RWPE1 (cell line): ENCODE measurements at regions not wholly inside any gene's neighbourhood (a gene's known extent, or its start where the extent isn't known, plus 50 kb on each side); places are given as distances from the start of the nearest gene placed in this dataset.

Experiments
- CTCF ChIA-PET: fragments of 350-600 bp; sonication (Branson Sonifier 250); formaldehyde crosslinking; extraction: SDS; loops from one replicate; lab custom pipeline; 2021; lab: Yijun Ruan, JAX
- POLR2A ChIA-PET: fragments of 400-600 bp; formaldehyde crosslinking; extraction: SDS; loops from one replicate; lab custom pipeline; 2020; ENCODE audit warnings: antibody characterized with exemption; ENCODE audit not compliant: low non-redundant PET; lab: Yijun Ruan, JAX
- DNase-seq: peaks from one replicate; pipeline ENCODE4 v3.0.0; 2012; ENCODE audit warnings: low spot score
- H3K27ac ChIP-seq: fragments of 450-650 bp; 2 replicates; pipeline ENCODE4 v1.5.1; 2017
- TF ChIP-seq, protein P1 (sequence below): fragments of 450-650 bp; conservative IDR thresholded peaks from 2 replicates; pipeline ENCODE4 v1.5.1; 2017; ENCODE audit warnings: low read depth, mild to moderate bottlenecking

DNA sequence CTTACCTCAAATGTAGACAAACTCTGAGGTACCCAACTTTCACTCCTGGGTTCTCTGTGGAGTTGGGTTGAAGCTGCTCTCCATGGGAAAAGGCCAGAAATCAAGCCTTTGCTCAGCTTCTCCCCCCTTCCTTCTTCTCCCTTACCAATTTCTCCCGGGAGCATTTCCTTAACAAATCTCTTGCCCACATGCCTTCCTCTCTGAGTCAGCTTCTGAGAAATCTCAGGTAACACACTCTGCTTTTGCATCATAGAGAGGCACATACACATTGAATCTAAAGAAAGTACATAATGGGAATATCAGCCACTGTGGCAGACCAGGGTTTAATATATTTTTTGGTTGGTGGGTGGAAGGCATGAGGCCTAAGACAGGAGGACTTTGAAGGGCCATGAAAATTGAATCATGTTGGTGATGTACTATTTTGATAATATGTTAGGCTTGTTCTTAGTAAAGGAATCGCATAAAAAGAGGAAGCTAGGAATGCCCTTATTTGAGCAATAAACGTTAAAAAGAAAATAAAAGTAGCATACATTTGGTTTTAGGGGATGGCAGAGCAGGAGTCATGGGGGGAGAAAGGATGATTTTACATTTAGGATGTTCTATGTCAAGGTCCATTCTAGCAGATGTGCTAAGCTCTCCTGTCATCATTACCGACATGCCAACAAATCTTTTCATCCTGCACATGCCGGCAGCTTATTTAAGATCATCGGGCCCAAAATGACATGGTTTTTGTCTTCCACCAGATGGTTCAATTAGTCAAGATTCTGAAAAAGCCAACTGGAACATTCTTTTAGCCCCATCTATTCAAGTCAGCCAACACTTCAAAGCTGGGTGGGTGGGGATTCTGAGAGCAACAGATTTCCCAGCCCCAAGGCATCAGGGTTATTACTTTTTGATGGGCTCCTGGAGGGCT is 199.5 kb upstream of the CLINT1 start:
- CTCF ChIA-PET: interaction anchor here (0.6 kb wide), 2 partner anchors 17 to 418 kb away, joined by 3 read pairs; no protein-coding TSS in a partner anchor
- POLR2A ChIA-PET: no interaction called here
- TF ChIP-seq, protein P1, sequence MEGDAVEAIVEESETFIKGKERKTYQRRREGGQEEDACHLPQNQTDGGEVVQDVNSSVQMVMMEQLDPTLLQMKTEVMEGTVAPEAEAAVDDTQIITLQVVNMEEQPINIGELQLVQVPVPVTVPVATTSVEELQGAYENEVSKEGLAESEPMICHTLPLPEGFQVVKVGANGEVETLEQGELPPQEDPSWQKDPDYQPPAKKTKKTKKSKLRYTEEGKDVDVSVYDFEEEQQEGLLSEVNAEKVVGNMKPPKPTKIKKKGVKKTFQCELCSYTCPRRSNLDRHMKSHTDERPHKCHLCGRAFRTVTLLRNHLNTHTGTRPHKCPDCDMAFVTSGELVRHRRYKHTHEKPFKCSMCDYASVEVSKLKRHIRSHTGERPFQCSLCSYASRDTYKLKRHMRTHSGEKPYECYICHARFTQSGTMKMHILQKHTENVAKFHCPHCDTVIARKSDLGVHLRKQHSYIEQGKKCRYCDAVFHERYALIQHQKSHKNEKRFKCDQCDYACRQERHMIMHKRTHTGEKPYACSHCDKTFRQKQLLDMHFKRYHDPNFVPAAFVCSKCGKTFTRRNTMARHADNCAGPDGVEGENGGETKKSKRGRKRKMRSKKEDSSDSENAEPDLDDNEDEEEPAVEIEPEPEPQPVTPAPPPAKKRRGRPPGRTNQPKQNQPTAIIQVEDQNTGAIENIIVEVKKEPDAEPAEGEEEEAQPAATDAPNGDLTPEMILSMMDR: no peak
- no peak overlapping the region for H3K27ac ChIP-seq
- DNase-seq: peak; percentile 74

DNA sequence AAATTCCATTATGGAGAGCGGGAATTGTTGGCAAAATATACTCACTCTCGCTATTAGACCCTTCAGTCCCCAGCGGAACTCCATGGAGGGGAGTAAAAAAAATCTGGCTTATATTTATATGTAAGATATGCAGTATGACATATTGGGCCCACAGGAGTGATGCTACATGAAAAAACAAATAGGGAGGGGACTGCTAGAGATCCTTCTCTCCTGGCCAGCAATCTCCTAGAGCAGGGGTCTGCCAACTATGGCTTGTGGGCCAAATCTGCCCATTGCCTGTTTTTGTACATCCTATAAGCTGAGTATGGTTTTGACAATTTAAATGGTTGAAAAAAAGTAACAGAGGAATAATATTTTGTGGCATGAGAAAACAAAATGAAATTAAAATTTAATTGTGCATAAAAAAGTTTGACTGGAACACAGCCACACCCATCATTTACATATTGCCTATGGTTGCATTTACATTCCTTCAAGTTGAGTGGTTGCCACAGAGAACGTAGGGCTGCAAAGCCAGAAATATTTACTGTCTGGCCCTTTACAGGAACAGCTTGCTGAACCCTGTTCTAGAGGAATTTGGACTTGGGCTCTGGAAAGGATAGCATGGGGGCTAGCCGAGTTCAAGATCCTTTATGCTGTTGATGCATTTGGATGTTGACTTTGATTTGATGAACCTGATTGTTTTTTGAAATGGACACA is 197.3 kb upstream of the CLINT1 start:
- TF ChIP-seq, protein P1: no peak
- peak; percentile 49 for DNase-seq
- H3K27ac ChIP-seq: no peak overlapping the region
- POLR2A ChIA-PET: no interaction called here
- CTCF ChIA-PET: interaction anchor here (0.6 kb wide), 1 partner anchor 907 kb away, joined by 3 read pairs; no protein-coding TSS in a partner anchor

DNA sequence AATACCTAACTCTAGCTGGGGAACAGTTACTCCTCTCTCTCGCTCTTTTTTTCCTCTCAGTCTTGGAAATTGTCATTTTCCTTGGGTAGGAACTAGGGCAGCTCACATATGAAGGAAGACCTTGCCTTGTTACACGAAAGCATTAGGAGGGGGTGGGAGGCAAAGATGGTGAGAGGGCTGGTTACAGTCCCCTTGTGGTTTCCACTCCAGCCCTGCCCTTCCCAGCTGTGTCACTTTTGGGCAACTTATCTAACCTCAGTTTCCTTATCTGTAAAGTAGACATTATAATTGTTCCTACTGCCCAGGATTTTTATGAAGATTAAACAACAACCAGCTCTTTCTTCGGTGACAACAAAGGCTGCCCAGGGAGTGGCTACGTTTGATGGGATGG is 196.2 kb upstream of the CLINT1 start:
- no peak overlapping the region for H3K27ac ChIP-seq
- TF ChIP-seq, protein P1: no peak
- CTCF ChIA-PET: no interaction called here
- no peak for DNase-seq
- POLR2A ChIA-PET: no interaction called here

DNA sequence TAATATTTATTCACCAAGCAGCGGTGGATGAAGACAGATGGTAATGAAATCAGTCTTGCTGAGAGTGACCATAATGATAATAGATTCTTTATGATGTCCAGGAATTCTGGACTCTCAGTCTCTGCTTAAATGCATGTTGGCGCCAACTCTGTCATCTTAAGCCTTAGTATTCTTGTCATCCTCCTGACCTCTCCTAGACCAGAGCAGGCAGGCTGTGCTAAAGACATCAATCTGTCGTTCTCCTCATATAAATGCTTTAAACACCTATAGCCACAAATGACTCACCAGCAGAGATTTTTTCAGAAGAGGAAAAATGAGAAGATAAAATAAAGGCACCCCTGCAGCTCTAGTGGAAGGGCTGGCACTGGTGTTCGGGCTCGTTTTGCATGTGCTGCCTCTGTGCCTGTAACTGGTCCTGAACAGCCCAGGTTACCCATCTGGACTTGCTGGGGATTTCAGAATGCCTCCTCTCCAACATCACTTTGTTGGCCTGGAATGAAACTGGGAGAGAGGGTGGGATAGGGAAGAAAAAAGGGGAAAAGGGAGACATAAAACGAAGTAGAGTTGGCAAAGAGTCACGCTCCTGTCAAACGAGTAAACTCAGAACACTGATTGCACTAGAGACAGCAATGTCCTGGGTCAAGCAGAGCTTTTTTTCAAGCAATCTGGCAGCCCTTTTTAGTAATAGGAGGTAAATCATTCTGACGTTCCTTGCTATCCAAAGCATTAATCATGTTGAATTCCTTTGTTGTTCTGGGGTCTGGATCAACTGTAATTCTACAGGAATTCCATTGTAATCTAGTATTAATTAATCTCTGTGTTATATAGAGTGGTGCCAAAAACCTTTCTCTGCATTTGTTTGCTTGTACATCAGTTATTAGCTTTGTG is 195.5 kb upstream of the CLINT1 start:
- TF ChIP-seq, protein P1: no peak
- DNase-seq: peak; percentile 68
- H3K27ac ChIP-seq: no peak overlapping the region
- ChIA-PET POLR2A (no interaction called here), CTCF (no interaction called here)

DNA sequence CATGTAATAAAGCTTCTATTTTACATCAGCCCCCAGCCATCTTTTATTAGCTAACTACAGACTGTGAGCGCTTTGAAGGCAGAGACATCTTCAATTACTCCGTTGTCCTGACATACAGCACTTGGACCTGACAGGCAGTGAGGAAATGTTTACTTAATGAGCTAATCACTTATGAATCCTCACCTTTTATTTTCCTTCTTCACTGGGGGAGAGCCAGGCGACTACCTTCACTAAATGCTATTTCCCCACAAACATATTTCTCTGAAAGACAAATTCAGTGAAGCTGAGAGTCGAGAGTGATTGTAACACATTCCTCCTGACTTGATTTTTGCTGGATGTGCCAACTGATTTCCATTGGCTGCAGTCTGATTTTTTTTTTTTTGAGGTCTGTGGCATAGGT is 192.1 kb upstream of the CLINT1 start:
- peak; percentile 58 for DNase-seq
- ChIA-PET CTCF (interaction anchor here (0.6 to 0.7 kb wide), 5 partner anchors 10 to 797 kb away, joined by 3 to 5 read pairs (median 3); no protein-coding TSS in a partner anchor), POLR2A (no interaction called here)
- TF ChIP-seq, protein P1: no peak
- no peak overlapping the region for H3K27ac ChIP-seq
